ENCODE measurements at regions not wholly inside any gene's neighbourhood (a gene's known extent, or its start where the extent isn't known, plus 50 kb on each side); places are given as distances from the start of the nearest gene placed in this dataset.

DNA sequence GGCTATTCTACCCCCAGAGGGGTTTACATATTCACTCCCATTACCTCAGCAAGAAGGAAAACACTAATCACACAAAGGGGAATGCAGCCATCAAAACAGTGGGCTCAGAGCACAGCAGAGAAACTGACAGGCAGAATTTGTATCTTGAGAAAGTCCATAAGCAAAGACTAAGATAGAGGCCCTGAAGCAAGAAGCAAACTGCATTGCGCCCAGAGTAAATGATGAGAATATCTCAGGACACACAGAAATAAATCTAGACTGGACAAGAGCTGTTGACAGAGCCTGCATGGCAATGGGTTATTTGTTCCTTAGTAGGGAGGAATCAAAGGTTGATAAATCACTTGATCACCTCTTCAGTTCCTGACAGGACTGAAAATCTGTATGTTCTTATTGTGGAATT, 440.7 kb upstream of the CELF2 start:
- TF ChIP-seq, protein P1, sequence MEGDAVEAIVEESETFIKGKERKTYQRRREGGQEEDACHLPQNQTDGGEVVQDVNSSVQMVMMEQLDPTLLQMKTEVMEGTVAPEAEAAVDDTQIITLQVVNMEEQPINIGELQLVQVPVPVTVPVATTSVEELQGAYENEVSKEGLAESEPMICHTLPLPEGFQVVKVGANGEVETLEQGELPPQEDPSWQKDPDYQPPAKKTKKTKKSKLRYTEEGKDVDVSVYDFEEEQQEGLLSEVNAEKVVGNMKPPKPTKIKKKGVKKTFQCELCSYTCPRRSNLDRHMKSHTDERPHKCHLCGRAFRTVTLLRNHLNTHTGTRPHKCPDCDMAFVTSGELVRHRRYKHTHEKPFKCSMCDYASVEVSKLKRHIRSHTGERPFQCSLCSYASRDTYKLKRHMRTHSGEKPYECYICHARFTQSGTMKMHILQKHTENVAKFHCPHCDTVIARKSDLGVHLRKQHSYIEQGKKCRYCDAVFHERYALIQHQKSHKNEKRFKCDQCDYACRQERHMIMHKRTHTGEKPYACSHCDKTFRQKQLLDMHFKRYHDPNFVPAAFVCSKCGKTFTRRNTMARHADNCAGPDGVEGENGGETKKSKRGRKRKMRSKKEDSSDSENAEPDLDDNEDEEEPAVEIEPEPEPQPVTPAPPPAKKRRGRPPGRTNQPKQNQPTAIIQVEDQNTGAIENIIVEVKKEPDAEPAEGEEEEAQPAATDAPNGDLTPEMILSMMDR (IDR thresholded peaks at IDR 0.05), result no peak
- no peak for TF ChIP-seq EZH2 (IDR thresholded peaks at IDR 0.05)

All from neural progenitor cell (in vitro differentiated cells).